ENCODE measurements at regions not wholly inside any gene's neighbourhood (a gene's known extent, or its start where the extent isn't known, plus 50 kb on each side); places are given as distances from the start of the nearest gene placed in this dataset.

- no peaks in the 10 kb centered on the region for H3K36me3 ChIP-seq
- no peak overlapping the region for H3K27ac ChIP-seq
- H3K4me1 ChIP-seq = no peaks in the 10 kb centered on the region
- no peak for DNase-seq (ENCODE audit: low spot score in 2 of 2)
- TF ChIP-seq POLR2AphosphoS5 (IDR thresholded peaks at IDR 0.05) (no peak), POLR2A (IDR thresholded peaks at IDR 0.05) (no peak)
- TF ChIP-seq, protein P1, sequence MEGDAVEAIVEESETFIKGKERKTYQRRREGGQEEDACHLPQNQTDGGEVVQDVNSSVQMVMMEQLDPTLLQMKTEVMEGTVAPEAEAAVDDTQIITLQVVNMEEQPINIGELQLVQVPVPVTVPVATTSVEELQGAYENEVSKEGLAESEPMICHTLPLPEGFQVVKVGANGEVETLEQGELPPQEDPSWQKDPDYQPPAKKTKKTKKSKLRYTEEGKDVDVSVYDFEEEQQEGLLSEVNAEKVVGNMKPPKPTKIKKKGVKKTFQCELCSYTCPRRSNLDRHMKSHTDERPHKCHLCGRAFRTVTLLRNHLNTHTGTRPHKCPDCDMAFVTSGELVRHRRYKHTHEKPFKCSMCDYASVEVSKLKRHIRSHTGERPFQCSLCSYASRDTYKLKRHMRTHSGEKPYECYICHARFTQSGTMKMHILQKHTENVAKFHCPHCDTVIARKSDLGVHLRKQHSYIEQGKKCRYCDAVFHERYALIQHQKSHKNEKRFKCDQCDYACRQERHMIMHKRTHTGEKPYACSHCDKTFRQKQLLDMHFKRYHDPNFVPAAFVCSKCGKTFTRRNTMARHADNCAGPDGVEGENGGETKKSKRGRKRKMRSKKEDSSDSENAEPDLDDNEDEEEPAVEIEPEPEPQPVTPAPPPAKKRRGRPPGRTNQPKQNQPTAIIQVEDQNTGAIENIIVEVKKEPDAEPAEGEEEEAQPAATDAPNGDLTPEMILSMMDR (IDR thresholded peaks at IDR 0.05) = no peak
- no peaks in the 10 kb centered on the region for H3K9me3 ChIP-seq
- intact Hi-C loops (cut with DNase I; ENCODE audit: low total_unique reads) = loop anchor here (10.0 kb wide), 1 partner anchor 1470 kb away; no protein-coding TSS in a partner anchor
- no peak overlapping the region for H3K4me3 ChIP-seq
- H3K27me3 ChIP-seq = no peaks in the 10 kb centered on the region
These were observed 657.1 kb upstream of the SOX11 start for GRCh38 chr2:5035057-5035488.

DNA sequence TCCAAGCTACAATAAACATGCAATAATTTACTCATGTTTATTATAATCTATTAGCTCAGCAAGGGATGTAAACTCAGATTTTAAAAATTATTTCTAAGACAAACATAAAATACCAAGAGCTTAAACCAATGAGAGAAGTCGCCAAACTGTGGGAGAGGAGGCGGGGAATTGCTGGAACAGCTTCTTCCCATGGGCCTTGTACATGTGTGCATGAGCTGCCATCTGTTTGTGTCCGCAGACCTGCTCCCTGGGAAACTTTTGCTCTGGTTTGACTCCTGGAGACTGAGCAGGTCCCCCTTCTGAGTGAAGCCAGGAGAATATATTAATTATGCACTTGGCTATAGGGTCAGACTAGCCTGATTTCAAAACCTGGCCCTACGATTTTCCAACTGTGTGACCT is 655.9 kb upstream of the SOX11 start:
- TF ChIP-seq, protein P1 (IDR thresholded peaks at IDR 0.05) = no peak
- TF ChIP-seq POLR2A (IDR thresholded peaks at IDR 0.05) (no peak), POLR2AphosphoS5 (IDR thresholded peaks at IDR 0.05) (no peak)
- Histone ChIP-seq H3K27ac (no peak overlapping the region), H3K4me3 (no peak overlapping the region), H3K9me3 (no peaks in the 10 kb centered on the region), H3K27me3 (no peaks in the 10 kb centered on the region), H3K4me1 (no peaks in the 10 kb centered on the region), H3K36me3 (no peaks in the 10 kb centered on the region)
- intact Hi-C loops (cut with DNase I; ENCODE audit: low total_unique reads) = loop anchor here (10.0 kb wide), 1 partner anchor 1469 kb away; no protein-coding TSS in a partner anchor
- no peak for DNase-seq (ENCODE audit: low spot score in 2 of 2)

DNA sequence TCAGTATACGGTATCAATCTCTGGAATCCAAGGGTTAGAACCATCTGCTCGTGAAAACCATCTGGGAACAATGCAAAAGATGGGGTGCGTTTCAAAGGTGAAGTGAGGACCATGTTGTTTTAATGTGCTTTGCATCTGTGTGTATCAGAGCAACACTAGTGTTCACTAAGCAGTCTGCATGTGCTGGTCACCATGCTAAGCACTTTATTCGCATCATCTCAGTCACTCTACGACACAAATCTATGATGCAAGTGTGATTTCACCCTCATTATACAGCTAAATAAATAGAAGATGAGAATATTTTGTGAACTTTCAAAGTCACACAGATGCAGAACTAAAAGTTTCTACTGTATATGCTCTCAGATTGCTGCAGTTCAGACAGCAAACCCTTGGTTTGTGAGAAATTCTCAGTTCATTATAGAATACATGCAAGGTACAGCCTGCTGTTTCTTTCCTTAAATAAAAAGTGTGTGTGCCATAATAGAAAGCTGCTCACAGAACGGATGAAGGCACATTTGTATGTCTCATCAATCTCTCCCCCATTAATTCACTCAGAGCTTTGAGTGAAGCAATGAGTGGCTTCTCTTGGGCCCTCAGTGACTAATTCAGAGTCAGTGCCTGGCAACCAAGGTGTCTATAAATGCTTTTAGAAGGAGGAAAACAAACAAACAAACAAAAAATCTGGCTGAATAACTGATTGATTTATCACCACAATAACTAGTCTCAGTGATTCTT is 652.8 kb upstream of the SOX11 start:
- H3K4me3 ChIP-seq = no peak overlapping the region
- H3K9me3 ChIP-seq = no peaks in the 10 kb centered on the region
- TF ChIP-seq POLR2A (IDR thresholded peaks at IDR 0.05) = no peak
- TF ChIP-seq, protein P1 (IDR thresholded peaks at IDR 0.05) = no peak
- TF ChIP-seq POLR2AphosphoS5 (IDR thresholded peaks at IDR 0.05) = no peak
- no peaks in the 10 kb centered on the region for H3K4me1 ChIP-seq
- no peaks in the 10 kb centered on the region for H3K36me3 ChIP-seq
- no peak for DNase-seq (ENCODE audit: low spot score in 2 of 2)
- no peak overlapping the region for H3K27ac ChIP-seq
- intact Hi-C loops (cut with DNase I; ENCODE audit: low total_unique reads) = loop anchor here (10.0 kb wide), 1 partner anchor 1465 kb away; no protein-coding TSS in a partner anchor
- no peaks in the 10 kb centered on the region for H3K27me3 ChIP-seq

GRCh38 chr2:5040571-5040970 is 651.6 kb upstream of the SOX11 start:
- H3K4me3 ChIP-seq = no peak overlapping the region
- intact Hi-C loops (cut with DNase I; ENCODE audit: low total_unique reads) = no loop called here
- DNase-seq (ENCODE audit: low spot score in 2 of 2) = no peak
- no peaks in the 10 kb centered on the region for H3K36me3 ChIP-seq
- no peaks in the 10 kb centered on the region for H3K9me3 ChIP-seq
- TF ChIP-seq POLR2AphosphoS5 (IDR thresholded peaks at IDR 0.05) = no peak
- TF ChIP-seq, protein P1 (IDR thresholded peaks at IDR 0.05) = no peak
- no peak for TF ChIP-seq POLR2A (IDR thresholded peaks at IDR 0.05)
- H3K27ac ChIP-seq = no peak overlapping the region
- no peaks in the 10 kb centered on the region for H3K4me1 ChIP-seq
- no peaks in the 10 kb centered on the region for H3K27me3 ChIP-seq

DNA sequence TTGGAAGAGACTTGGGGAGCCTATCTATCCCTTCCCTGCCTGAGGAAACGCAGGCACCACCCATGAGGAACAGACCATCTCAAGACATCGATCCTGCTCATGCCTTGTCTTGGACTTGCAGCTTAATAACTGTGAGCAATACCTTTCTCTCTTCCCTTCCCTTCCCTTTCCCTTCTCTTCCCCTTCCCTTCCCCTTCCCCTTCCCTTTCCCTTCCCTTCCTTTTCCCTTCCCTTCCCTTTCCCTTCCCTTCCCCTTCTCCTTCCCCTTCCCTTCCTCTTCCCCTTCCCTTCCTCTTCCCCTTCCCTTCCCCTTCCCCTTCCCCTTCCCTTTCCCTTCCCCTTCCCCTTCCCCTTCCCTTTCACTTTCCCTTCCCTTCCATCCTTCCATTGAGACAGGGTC is 650.7 kb upstream of the SOX11 start:
- no peaks in the 10 kb centered on the region for H3K9me3 ChIP-seq
- DNase-seq (ENCODE audit: low spot score in 2 of 2) = no peak
- H3K36me3 ChIP-seq = no peaks in the 10 kb centered on the region
- intact Hi-C loops (cut with DNase I; ENCODE audit: low total_unique reads) = no loop called here
- no peaks in the 10 kb centered on the region for H3K27me3 ChIP-seq
- H3K4me3 ChIP-seq = no peak overlapping the region
- H3K4me1 ChIP-seq = no peaks in the 10 kb centered on the region
- no peak overlapping the region for H3K27ac ChIP-seq
- TF ChIP-seq, protein P1 (IDR thresholded peaks at IDR 0.05) = no peak
- TF ChIP-seq POLR2A (IDR thresholded peaks at IDR 0.05) (no peak), POLR2AphosphoS5 (IDR thresholded peaks at IDR 0.05) (no peak)

Measured in breast epithelium (tissue), 4 donors.